ENCODE measurements at regions not wholly inside any gene's neighbourhood (a gene's known extent, or its start where the extent isn't known, plus 50 kb on each side); places are given as distances from the start of the nearest gene placed in this dataset.
A peak's percentile ranks its signal among the peaks of the same experiment; 100 is the strongest.
"Not testable (repeated sequence)": the region's sequence is repeated elsewhere in the genome, so short reads cannot be mapped to it uniquely, and the experiment has no call there.

- DNase-seq = no peak
Measured at GRCh38 chr1:38787041-38787440, 72.5 kb downstream of the RRAGC start.

GRCh38 chr1:38786040-38786436 lies 73.5 kb downstream of the RRAGC start:
- no peak for DNase-seq

GRCh38 chr1:38785285-38786039 lies 74.1 kb downstream of the RRAGC start:
- DNase-seq = no peak

GRCh38 chr1:38784452-38785284 lies 74.9 kb downstream of the RRAGC start:
- no peak for DNase-seq

- peak in 1 of 2 experiments; percentile 10 for DNase-seq
Measured at GRCh38 chr1:38783640-38784229, 75.8 kb downstream of the RRAGC start.

- DNase-seq = no peak
Measured at GRCh38 chr1:38781872-38782617, 77.5 kb downstream of the RRAGC start.

GRCh38 chr1:38780133-38780532 lies 79.4 kb downstream of the RRAGC start:
- DNase-seq = no peak

GRCh38 chr1:38779491-38779890 lies 80.1 kb downstream of the RRAGC start:
- DNase-seq = no peak

- no peak for DNase-seq
Measured at GRCh38 chr1:38778521-38778920, 81.1 kb downstream of the RRAGC start.

GRCh38 chr1:38778051-38778450 lies 81.5 kb downstream of the RRAGC start:
- DNase-seq = no peak

- no peak for DNase-seq
Measured at GRCh38 chr1:38777464-38777957, 82.1 kb downstream of the RRAGC start.

- no peak for DNase-seq
Measured at GRCh38 chr1:38776466-38777065, 83.0 kb downstream of the RRAGC start.

GRCh38 chr1:38775175-38775845 lies 84.3 kb downstream of the RRAGC start:
- no peak for DNase-seq

- no peak for DNase-seq
Measured at GRCh38 chr1:38773483-38773882, 86.1 kb downstream of the RRAGC start.

GRCh38 chr1:38772953-38773352 lies 86.6 kb downstream of the RRAGC start:
- DNase-seq = no peak

GRCh38 chr1:38772026-38772425 lies 87.5 kb downstream of the RRAGC start:
- no peak for DNase-seq

- not testable (repeated sequence) for DNase-seq
Measured at GRCh38 chr1:38770516-38771173, 88.9 kb downstream of the RRAGC start.

- no peak for DNase-seq
Measured at GRCh38 chr1:38766125-38766524, 93.4 kb downstream of the RRAGC start.

- DNase-seq = no peak
Measured at GRCh38 chr1:38763121-38763520, 96.5 kb downstream of the RRAGC start.

GRCh38 chr1:38760562-38760961 lies 99.0 kb downstream of the RRAGC start:
- DNase-seq = no peak

- DNase-seq = no peak
Measured at GRCh38 chr1:38758820-38759219, 100.8 kb downstream of the RRAGC start.
